WI38 (cell line): ENCODE measurements at regions not wholly inside any gene's neighbourhood (a gene's known extent, or its start where the extent isn't known, plus 50 kb on each side); places are given as distances from the start of the nearest gene placed in this dataset.

Experiments
- H3K4me3 ChIP-seq: 2 replicates; pipeline ENCODE4 v1.5.1; 2011; ENCODE audit warnings: low read depth, mild to moderate bottlenecking, control low read depth, low read length
- TF ChIP-seq, protein P1 (sequence below): IDR thresholded peaks from 2 replicates; pipeline ENCODE4 v1.5.1; 2012; ENCODE audit warnings: low read depth, mild to moderate bottlenecking, control low read depth, low read length

DNA sequence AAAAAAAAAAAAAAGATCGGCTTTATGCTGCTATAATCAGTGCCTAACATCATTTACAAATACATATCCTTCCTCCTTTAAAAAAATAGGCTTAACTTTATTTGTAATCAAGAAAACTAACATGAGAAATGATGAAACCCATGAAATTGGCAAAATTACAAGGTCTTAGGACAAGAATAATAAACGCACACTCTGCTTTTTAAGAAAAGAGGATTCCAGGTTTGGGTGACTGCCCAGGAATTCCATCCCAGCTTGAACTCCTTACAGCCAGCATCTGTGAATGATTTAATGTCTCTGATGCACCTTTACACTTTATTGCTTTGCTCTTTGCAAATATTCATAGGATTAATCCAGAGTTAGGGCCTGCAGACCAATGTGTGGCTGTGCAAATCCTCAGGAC lies 196.0 kb downstream of the CBLN1 start:
- no peak overlapping the region for H3K4me3 ChIP-seq
- TF ChIP-seq, protein P1, sequence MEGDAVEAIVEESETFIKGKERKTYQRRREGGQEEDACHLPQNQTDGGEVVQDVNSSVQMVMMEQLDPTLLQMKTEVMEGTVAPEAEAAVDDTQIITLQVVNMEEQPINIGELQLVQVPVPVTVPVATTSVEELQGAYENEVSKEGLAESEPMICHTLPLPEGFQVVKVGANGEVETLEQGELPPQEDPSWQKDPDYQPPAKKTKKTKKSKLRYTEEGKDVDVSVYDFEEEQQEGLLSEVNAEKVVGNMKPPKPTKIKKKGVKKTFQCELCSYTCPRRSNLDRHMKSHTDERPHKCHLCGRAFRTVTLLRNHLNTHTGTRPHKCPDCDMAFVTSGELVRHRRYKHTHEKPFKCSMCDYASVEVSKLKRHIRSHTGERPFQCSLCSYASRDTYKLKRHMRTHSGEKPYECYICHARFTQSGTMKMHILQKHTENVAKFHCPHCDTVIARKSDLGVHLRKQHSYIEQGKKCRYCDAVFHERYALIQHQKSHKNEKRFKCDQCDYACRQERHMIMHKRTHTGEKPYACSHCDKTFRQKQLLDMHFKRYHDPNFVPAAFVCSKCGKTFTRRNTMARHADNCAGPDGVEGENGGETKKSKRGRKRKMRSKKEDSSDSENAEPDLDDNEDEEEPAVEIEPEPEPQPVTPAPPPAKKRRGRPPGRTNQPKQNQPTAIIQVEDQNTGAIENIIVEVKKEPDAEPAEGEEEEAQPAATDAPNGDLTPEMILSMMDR = no peak

DNA sequence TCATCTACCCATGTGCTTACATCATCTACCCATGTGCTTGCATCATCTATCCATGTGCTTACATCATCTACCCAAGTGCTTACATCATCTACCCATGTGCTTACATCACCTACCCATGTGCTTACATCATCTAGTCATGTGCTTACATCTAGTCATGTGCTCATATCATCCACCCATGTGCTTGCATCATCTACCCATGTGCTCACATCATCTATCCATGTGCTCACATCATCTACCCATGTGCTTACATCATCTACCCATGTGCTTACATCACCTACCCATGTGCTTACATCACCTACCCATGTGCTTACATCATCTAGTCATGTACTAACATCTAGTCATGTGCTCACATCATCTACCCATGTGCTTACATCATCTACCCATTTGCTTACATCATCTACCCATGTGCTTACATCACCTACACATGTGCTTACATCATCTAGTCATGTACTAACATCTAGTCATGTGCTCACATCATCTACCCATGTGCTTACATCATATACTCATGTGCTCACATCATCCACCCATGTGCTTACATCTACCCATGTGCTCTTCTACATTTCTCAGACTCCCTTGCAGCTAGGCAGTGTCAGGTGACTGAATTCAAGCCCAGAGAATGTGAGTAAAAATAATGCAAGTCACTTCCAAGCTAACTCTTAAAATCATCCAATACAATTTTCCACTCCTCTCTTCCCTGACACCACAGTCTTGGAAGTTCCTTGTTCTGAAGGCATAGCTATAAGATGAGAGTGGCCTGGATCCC lies 196.8 kb downstream of the CBLN1 start:
- TF ChIP-seq, protein P1 = no peak
- H3K4me3 ChIP-seq = no peak overlapping the region

DNA sequence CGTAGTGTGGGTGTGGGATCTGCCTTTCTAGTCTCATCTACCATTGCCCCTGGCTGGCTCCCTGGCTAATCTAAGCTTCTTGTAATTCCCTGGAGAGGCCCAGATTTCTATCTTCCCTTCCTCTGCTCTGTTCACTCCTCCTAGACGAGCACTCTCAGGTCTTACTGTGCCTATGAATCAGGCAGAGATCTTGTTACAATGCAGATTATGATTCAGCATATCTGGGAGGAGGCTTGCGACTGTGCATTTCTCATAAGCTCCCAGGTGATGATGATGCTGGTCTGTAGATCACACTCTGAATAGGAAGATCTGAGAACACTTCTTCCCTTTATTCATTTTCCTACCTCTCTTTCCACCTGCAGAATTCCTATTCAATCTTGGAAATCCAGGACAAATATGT lies 200.1 kb downstream of the CBLN1 start:
- TF ChIP-seq, protein P1 = no peak

DNA sequence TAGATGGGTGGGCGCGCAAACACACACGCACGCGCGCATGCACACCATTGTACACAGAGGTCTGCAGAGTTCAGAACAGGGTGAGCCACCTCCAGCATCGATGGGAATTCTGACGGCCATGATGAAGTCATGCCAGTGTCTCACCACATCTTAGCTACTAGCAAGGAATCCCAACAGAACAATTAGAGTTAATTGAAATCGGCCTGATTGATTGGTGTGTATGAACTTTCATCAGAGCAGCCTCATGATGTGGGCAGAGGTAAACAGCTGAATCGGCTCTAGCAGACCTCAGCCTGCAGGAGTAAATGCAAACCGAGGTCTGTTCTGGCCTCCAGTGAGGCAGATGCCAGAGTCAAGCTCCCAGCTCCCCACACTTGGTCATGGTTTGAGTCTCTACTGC lies 200.6 kb downstream of the CBLN1 start:
- no peak overlapping the region for H3K4me3 ChIP-seq
- TF ChIP-seq, protein P1 = no peak

More for the DNA sequence above, 200.1 kb downstream of the CBLN1 start:
- no peak overlapping the region for H3K4me3 ChIP-seq

DNA sequence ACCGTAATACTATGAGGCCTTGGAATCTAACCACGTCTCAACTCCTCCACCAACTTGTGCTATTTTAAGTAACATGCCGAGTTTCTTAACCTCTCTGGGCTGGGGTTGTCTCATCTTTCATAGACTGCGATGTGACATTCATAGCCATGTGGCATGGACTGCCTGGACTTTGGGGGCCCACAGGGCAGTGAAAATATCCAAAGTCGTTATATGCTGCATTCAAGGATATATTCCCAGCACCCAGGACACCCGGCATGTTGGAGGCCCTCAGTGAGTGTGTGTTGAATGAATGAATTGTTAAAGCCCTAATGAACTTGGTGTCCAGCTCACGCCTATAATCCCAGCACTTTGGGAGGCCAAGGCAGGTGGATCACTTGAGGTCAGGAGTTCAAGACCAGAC lies 203.1 kb downstream of the CBLN1 start:
- TF ChIP-seq, protein P1 = no peak
- H3K4me3 ChIP-seq = no peak overlapping the region

DNA sequence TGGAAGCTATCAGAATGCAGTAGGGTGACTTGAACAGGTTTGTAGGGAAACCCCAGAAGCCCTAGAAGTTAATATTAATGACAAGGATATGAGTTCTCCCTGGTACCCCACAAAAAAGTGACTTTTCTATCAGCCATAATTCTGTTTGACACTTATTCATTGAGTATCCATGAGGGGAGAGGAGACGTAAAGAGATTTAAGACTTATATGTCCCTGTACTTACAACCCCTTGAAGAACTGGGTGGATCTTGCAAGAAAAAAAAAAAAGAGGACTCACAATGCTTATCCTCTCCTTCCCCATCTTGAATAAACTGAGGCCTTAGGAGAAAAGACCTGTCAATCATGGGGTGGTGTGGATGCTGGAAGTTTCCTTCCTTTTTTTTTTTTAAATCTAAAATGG lies 203.5 kb downstream of the CBLN1 start:
- H3K4me3 ChIP-seq = no peak overlapping the region
- TF ChIP-seq, protein P1 = no peak

DNA sequence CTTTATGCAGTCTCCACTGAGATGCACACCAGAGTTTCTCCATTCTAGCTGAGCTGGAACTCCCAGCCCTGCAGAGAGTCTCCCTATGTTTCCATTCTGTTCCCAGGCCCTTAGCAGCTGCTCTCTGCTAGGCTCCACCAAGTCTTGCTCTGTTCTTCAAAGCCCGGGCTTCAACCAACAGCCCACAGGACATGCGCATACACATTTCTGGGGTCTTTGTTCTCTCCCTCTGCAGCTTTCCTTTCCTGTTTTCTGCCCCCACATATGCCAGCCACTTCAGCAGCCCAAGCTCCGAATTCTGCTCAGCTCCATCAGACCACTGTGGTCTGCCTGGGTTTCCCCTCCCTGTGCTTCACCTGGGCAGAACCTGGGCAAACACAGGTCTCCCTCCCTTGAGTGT lies 205.9 kb downstream of the CBLN1 start:
- no peak overlapping the region for H3K4me3 ChIP-seq
- TF ChIP-seq, protein P1 = no peak
